ENCODE measurements at regions not wholly inside any gene's neighbourhood (a gene's known extent, or its start where the extent isn't known, plus 50 kb on each side); places are given as distances from the start of the nearest gene placed in this dataset.

DNA sequence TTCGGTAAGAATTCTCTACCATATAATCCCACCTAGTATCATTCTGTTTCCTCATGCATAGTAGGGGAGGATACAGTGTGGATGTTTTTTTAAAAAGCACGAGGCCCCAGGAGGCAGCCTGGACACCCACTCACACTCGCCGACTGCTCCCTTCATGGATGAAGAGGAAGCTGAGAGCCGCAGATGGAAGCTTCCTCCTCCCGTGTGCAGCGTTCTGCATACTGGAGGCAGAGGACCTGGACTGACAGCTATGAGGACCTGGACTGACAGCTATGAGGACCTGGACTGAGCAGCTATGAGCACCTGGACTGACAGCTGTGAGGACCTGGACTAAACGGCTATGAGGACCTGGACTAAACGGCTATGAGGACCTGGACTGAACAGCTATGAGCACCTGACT is 234.4 kb downstream of the NDUFA10 start:
- Histone ChIP-seq H3K4me1 (ENCODE audit: control insufficient read depth, insufficient read depth, low read length) (peaks cover 14% of the 10 kb centered on the region), H3K9me3 (ENCODE audit: control insufficient read depth, insufficient read depth, low read length) (no peaks in the 10 kb centered on the region), H3K27me3 (ENCODE audit: control insufficient read depth, insufficient read depth, low read length) (no peaks in the 10 kb centered on the region), H3K27ac (ENCODE audit: low read depth, low read length) (no peak overlapping the region), H3K4me3 (ENCODE audit: low read depth, low read length) (no peak overlapping the region), H3K36me3 (ENCODE audit: control insufficient read depth, insufficient read depth, low read length) (no peaks in the 10 kb centered on the region)
- no peak for DNase-seq (ENCODE audit: low read depth in 4 of 6, low spot score in 6 of 6)
- 80% methylated on average over 7 of the region's 9 CpGs for WGBS (ENCODE audit: insufficient coverage)

- H3K9me3 ChIP-seq (ENCODE audit: control insufficient read depth, insufficient read depth, low read length): no peaks in the 10 kb centered on the region
Observed at GRCh38 chr2:239790313-239790712, 234.8 kb downstream of the NDUFA10 start.

DNA sequence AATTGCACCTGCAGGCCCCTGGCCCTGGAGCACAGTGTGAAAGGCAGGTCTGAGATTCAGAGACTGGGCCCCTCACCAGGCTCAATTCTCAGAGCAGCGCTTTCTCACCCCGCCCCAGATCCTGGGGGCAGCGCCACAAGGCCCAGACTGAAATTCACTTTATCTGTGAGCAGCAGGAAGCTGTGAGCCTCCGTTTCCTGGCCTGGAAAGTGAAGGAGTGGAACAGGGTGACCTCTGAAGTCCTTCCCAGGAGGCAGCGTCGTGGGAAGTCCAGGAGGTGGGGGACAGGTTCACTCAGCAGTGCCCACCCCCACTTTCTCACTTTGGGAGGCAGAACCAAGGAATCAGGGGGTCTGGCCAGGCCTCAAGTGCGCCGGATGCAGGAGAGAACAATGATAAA is 235.4 kb downstream of the NDUFA10 start:
- Histone ChIP-seq H3K27ac (ENCODE audit: low read depth, low read length) (no peak overlapping the region), H3K4me1 (ENCODE audit: control insufficient read depth, insufficient read depth, low read length) (peaks cover 14% of the 10 kb centered on the region), H3K4me3 (ENCODE audit: low read depth, low read length) (no peak overlapping the region), H3K36me3 (ENCODE audit: control insufficient read depth, insufficient read depth, low read length) (no peaks in the 10 kb centered on the region), H3K9me3 (ENCODE audit: control insufficient read depth, insufficient read depth, low read length) (no peaks in the 10 kb centered on the region), H3K27me3 (ENCODE audit: control insufficient read depth, insufficient read depth, low read length) (no peaks in the 10 kb centered on the region)
- 79% methylated on average over 3 of the region's 8 CpGs for WGBS (ENCODE audit: insufficient coverage)
- no peak for DNase-seq (ENCODE audit: low read depth in 4 of 6, low spot score in 6 of 6)

More at GRCh38 chr2:239790313-239790712, 234.8 kb downstream of the NDUFA10 start:
- Histone ChIP-seq H3K4me1 (ENCODE audit: control insufficient read depth, insufficient read depth, low read length) (peaks cover 14% of the 10 kb centered on the region), H3K27ac (ENCODE audit: low read depth, low read length) (no peak overlapping the region), H3K4me3 (ENCODE audit: low read depth, low read length) (no peak overlapping the region), H3K27me3 (ENCODE audit: control insufficient read depth, insufficient read depth, low read length) (no peaks in the 10 kb centered on the region), H3K36me3 (ENCODE audit: control insufficient read depth, insufficient read depth, low read length) (no peaks in the 10 kb centered on the region)
- 54% methylated on average over 6 of the region's 13 CpGs for WGBS (ENCODE audit: insufficient coverage)
- DNase-seq (ENCODE audit: low read depth in 4 of 6, low spot score in 6 of 6): no peak

DNA sequence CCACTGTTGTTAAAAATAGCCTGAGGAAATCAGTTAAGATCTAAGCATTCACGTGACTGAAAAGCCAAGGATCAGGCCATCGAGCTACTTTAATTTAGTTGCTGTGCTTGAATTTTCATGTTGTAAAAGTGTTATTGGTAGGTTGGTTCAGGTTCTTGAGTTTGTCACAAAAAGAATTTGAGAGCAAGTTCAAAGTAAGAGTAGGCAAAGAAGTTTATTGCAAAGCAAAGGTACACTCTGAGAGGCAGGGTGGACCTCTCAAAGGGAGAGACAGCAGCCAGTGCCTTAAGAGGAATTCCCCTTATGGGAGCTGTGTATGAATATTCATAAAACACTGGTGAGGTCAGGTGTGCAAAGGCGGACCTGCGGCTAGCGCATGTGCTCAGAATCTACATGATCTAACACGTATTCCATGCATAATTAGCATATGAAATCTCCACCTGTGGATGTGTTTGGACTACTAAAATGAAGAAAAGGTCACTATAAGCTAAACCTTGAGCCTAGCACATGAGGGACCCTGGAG is 236.5 kb downstream of the NDUFA10 start:
- H3K4me1 ChIP-seq (ENCODE audit: control insufficient read depth, insufficient read depth, low read length): peaks cover 14% of the 10 kb centered on the region
- WGBS (ENCODE audit: insufficient coverage): 100% methylated on average over 1 of the region's 6 CpGs

GRCh38 chr2:239787538-239788050 is 237.5 kb downstream of the NDUFA10 start:
- no peak overlapping the region for H3K4me3 ChIP-seq (ENCODE audit: low read depth, low read length)
- no peaks in the 10 kb centered on the region for H3K36me3 ChIP-seq (ENCODE audit: control insufficient read depth, insufficient read depth, low read length)
- H3K9me3 ChIP-seq (ENCODE audit: control insufficient read depth, insufficient read depth, low read length): no peaks in the 10 kb centered on the region
- DNase-seq (ENCODE audit: low read depth in 4 of 6, low spot score in 6 of 6): no peak
- WGBS (ENCODE audit: insufficient coverage): 88% methylated on average over 5 of the region's 6 CpGs
- H3K27ac ChIP-seq (ENCODE audit: low read depth, low read length): no peak overlapping the region
- peaks cover 11% of the 10 kb centered on the region for H3K4me1 ChIP-seq (ENCODE audit: control insufficient read depth, insufficient read depth, low read length)
- H3K27me3 ChIP-seq (ENCODE audit: control insufficient read depth, insufficient read depth, low read length): no peaks in the 10 kb centered on the region

More for the DNA sequence above, 236.5 kb downstream of the NDUFA10 start:
- no peak overlapping the region for H3K4me3 ChIP-seq (ENCODE audit: low read depth, low read length)
- DNase-seq (ENCODE audit: low read depth in 4 of 6, low spot score in 6 of 6): no peak
- H3K27me3 ChIP-seq (ENCODE audit: control insufficient read depth, insufficient read depth, low read length): no peaks in the 10 kb centered on the region
- H3K27ac ChIP-seq (ENCODE audit: low read depth, low read length): no peak overlapping the region
- no peaks in the 10 kb centered on the region for H3K9me3 ChIP-seq (ENCODE audit: control insufficient read depth, insufficient read depth, low read length)
- H3K36me3 ChIP-seq (ENCODE audit: control insufficient read depth, insufficient read depth, low read length): no peaks in the 10 kb centered on the region

GRCh38 chr2:239786791-239787190 is 238.4 kb downstream of the NDUFA10 start:
- no CpG with 5 or more reads among the region's 2 CpGs for WGBS (ENCODE audit: insufficient coverage)
- peaks cover 3% of the 10 kb centered on the region for H3K4me1 ChIP-seq (ENCODE audit: control insufficient read depth, insufficient read depth, low read length)
- peak in 1 of 6 donors; percentile 57 for DNase-seq (ENCODE audit: low read depth in 4 of 6, low spot score in 6 of 6)
- H3K27ac ChIP-seq (ENCODE audit: low read depth, low read length): no peak overlapping the region
- H3K36me3 ChIP-seq (ENCODE audit: control insufficient read depth, insufficient read depth, low read length): no peaks in the 10 kb centered on the region
- H3K9me3 ChIP-seq (ENCODE audit: control insufficient read depth, insufficient read depth, low read length): no peaks in the 10 kb centered on the region
- H3K4me3 ChIP-seq (ENCODE audit: low read depth, low read length): no peak overlapping the region
- no peaks in the 10 kb centered on the region for H3K27me3 ChIP-seq (ENCODE audit: control insufficient read depth, insufficient read depth, low read length)

DNA sequence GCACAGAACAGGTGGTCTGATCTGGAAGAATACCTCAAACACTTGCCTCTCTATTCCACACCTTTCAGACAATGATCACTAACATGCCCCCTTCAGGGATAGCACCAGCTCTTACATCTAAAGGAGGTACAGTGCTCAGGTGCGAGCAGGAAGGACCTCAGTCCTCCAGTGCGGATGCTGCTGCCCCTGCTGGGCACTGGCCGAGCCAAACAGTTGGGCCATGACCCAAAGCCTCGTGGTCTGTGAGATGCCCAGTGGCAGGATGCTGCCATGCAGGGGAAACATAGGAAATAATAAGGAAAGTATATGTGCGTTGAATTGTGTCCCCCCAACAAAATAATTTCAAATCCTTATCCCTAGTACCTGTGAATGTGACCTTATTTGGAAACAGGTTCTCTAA is 243.7 kb downstream of the NDUFA10 start:
- H3K9me3 ChIP-seq (ENCODE audit: control insufficient read depth, insufficient read depth, low read length): no peaks in the 10 kb centered on the region
- DNase-seq (ENCODE audit: low read depth in 4 of 6, low spot score in 6 of 6): no peak
- H3K27me3 ChIP-seq (ENCODE audit: control insufficient read depth, insufficient read depth, low read length): no peaks in the 10 kb centered on the region
- no peak overlapping the region for H3K4me3 ChIP-seq (ENCODE audit: low read depth, low read length)
- peaks cover 4% of the 10 kb centered on the region for H3K36me3 ChIP-seq (ENCODE audit: control insufficient read depth, insufficient read depth, low read length)
- H3K27ac ChIP-seq (ENCODE audit: low read depth, low read length): no peak overlapping the region
- WGBS (ENCODE audit: insufficient coverage): 100% methylated on average over 1 of the region's 5 CpGs
- H3K4me1 ChIP-seq (ENCODE audit: control insufficient read depth, insufficient read depth, low read length): peaks cover 7% of the 10 kb centered on the region

- 97% methylated on average over 19 of the region's 19 CpGs for WGBS (ENCODE audit: insufficient coverage)
- peaks cover 17% of the 10 kb centered on the region for H3K4me1 ChIP-seq (ENCODE audit: control insufficient read depth, insufficient read depth, low read length)
- no peak overlapping the region for H3K4me3 ChIP-seq (ENCODE audit: low read depth, low read length)
- no peaks in the 10 kb centered on the region for H3K27me3 ChIP-seq (ENCODE audit: control insufficient read depth, insufficient read depth, low read length)
- H3K27ac ChIP-seq (ENCODE audit: low read depth, low read length): no peak overlapping the region
- DNase-seq (ENCODE audit: low read depth in 4 of 6, low spot score in 6 of 6): no peak
- H3K9me3 ChIP-seq (ENCODE audit: control insufficient read depth, insufficient read depth, low read length): no peaks in the 10 kb centered on the region
- H3K36me3 ChIP-seq (ENCODE audit: control insufficient read depth, insufficient read depth, low read length): peaks cover 4% of the 10 kb centered on the region
Observed at GRCh38 chr2:239780236-239780994, 244.7 kb downstream of the NDUFA10 start.

- Histone ChIP-seq H3K4me3 (ENCODE audit: low read depth, low read length) (no peak overlapping the region), H3K9me3 (ENCODE audit: control insufficient read depth, insufficient read depth, low read length) (no peaks in the 10 kb centered on the region), H3K36me3 (ENCODE audit: control insufficient read depth, insufficient read depth, low read length) (peaks cover 4% of the 10 kb centered on the region), H3K27me3 (ENCODE audit: control insufficient read depth, insufficient read depth, low read length) (no peaks in the 10 kb centered on the region), H3K4me1 (ENCODE audit: control insufficient read depth, insufficient read depth, low read length) (peaks cover 19% of the 10 kb centered on the region), H3K27ac (ENCODE audit: low read depth, low read length) (no peak overlapping the region)
- whole genome bisulfite sequencing (ENCODE audit: insufficient coverage): 95% methylated on average over 10 of the region's 10 CpGs
- DNase-seq (ENCODE audit: low read depth in 4 of 6, low spot score in 6 of 6): no peak
Observed at GRCh38 chr2:239779584-239779983, 245.6 kb downstream of the NDUFA10 start.

All from spinal cord (tissue), 9 donors.